ENCODE measurements at regions not wholly inside any gene's neighbourhood (a gene's known extent, or its start where the extent isn't known, plus 50 kb on each side); places are given as distances from the start of the nearest gene placed in this dataset.
"Not testable (repeated sequence)": the region's sequence is repeated elsewhere in the genome, so short reads cannot be mapped to it uniquely, and the experiment has no call there.

DNA sequence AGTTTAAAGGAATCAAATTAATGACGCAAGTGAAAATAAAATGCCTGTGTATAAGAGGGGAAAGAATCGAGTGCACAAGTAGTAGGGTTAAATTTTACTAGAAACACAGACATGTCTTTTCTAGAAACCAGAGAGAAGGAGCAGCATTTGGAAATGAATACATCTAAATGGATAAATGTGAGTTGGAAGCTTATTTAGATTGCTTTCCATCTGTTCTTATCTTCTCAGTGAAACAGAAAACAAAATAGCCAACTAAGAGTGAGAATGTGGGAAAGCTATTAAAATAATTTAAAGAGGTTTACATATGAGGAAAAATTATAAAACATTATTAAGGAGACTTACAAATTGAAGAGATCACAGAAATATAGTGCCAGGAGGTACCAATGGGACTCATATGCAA lies 1818.9 kb upstream of the FLRT2 start:
- no peak for DNase-seq (ENCODE audit: low read depth)

DNA sequence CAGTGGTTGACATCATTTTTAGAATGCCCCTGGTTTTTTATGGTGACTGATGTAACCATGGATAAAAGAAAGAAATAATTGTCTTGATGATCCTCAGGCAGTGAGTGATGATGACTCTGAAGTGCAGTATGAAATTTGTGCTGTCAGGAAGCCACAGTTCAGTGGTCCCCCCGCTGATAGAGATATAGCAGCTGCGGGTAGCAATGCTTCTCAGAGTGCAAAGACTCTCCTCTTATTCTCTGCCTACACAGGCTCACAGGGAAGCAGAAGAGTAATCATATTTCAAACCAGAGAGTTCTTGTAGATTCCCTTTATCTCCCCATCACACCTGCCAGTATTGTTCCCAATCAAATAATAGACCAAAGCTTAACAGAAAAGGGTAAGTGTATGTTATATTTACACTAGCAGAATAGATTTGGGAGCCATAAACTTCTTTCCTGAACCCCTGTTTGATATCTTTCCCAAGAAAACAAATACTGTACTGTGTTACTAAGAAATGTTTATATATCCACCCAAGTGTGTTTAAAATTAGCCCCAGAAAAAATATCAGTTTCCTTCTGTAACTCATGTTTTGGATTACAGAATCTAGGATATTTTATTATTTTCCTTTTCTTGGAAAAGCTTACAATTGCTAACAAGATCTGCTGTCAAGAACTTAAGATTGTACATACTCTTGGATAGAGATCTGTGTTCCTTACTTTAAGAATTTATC lies 1817.4 kb upstream of the FLRT2 start:
- DNase-seq (ENCODE audit: low read depth) = no peak

GRCh38 chr14:83713732-83714131 lies 1816.2 kb upstream of the FLRT2 start:
- DNase-seq (ENCODE audit: low read depth) = no peak

- DNase-seq (ENCODE audit: low read depth) = no peak
Measured at GRCh38 chr14:83714151-83714550, 1815.8 kb upstream of the FLRT2 start.

DNA sequence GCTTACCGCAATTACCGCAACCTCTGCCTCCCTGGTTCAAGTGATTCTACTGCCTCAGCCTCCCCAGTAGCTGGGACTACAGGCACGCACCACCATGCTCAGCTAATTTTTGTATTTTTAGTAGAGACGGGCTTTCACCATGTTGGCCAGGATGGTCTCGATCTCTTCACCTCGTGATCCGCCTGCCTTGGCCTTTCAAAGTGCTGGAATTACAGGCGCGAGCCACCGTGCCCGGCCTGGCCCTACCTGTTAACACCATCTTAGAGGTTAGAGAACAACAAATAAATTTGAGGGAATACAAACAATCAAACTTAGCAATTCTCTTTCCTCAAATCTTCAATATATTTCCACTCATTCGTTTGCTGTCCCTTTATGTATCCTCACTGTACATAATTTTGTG lies 1810.5 kb upstream of the FLRT2 start:
- DNase-seq (ENCODE audit: low read depth) = not testable (repeated sequence)

DNA sequence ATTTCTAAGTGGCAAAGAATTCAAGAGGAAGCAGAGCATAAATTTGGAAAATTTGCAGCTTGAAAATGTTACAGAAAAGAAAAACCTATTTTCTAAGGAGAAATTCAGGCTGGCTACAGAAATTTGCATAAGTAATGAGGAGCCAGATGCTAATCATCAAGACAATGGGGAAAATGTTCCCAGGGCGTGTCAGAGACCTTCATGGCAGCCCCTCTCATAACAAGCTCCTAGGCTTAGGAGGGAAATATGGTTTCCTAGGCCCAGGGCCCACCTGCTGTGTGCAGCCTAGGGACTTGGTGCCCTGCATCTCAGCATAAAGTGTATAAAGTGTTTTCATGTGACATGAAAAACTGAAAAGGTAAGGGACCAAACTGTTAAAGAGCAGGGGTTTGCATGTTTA lies 1796.3 kb upstream of the FLRT2 start:
- no peak for DNase-seq (ENCODE audit: low read depth)

DNA sequence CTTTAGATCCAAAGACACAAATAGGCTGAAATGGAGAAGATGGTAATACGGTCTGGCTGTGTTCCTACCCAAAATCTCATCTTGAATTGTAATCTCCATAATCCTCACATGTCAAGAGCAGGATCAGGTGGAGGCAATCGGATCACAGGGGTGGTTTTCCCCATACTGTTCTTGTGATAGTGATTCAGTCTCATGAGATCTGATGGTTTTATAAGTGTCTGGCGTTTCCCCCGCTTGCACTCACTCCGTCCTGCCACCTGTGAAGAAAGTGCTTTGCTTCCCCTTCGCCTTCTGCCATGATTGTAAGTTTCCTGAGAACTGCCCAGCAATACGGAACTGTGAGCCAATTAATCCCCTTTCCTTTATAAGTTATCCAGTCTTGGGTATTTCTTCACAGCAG lies 1795.5 kb upstream of the FLRT2 start:
- no peak for DNase-seq (ENCODE audit: low read depth)

DNA sequence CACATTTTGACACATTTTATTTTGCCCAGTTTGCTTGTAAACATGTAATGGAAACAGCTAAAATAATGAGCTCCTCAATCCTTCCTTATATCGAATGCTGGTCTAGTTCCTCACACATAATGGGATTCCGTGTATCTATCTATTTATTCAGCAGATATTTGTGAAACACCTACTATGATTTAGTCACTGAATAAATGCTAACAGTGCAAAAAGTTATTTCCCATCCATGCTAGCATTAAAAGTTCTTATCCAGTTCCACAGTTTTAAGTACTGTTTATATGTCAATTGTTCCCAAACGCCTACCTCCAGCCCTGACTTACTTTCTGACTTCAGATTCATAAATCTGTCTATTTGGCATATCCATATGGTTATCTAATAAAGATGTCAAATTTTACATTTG lies 1788.7 kb upstream of the FLRT2 start:
- no peak for DNase-seq (ENCODE audit: low read depth)

GRCh38 chr14:83744224-83744623 lies 1785.7 kb upstream of the FLRT2 start:
- no peak for DNase-seq (ENCODE audit: low read depth)

- no peak for DNase-seq (ENCODE audit: low read depth)
Measured at GRCh38 chr14:83744891-83745290, 1785.1 kb upstream of the FLRT2 start.

DNA sequence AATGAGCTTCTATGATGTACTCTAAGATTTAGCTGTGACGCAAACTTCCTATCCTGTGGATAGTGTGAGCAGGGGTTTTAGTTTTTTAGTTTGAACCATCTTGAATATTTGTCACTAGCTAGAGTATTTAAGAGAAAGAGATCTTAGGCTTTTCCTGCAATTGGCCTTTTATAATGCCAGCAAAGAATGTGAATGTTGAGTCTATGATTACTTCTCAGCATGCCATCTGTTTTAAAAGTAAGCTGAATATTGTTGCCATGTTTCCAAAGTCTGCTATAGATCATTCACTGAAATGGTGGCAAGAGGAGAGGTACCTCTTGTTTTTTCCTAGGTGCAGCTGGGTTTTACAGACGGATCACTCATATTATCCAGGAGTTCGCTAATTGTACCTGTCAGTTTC lies 1783.6 kb upstream of the FLRT2 start:
- no peak for DNase-seq (ENCODE audit: low read depth)

DNA sequence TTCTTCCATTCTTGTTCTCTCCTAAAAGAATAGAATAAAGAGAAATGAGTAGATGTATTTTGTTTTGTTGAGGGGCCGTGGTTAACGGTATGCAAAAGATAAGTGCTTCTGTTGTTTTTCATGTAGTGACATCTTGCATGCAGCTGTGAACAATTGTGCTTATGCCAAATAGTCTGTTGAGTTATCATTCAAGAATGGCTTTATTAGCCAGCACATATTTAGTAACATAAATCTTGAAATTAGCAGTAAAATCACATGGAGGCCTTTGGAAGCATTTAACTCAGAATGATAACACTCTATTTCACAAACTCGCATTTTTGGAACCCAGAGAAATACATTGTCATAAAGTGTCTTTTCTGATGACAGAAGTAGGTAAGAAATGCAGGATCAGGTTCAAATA lies 1772.0 kb upstream of the FLRT2 start:
- no peak for DNase-seq (ENCODE audit: low read depth)

- no peak for DNase-seq (ENCODE audit: low read depth)
Measured at GRCh38 chr14:83764656-83765599, 1765.0 kb upstream of the FLRT2 start.

- DNase-seq (ENCODE audit: low read depth) = no peak
Measured at GRCh38 chr14:83777516-83777915, 1752.4 kb upstream of the FLRT2 start.

DNA sequence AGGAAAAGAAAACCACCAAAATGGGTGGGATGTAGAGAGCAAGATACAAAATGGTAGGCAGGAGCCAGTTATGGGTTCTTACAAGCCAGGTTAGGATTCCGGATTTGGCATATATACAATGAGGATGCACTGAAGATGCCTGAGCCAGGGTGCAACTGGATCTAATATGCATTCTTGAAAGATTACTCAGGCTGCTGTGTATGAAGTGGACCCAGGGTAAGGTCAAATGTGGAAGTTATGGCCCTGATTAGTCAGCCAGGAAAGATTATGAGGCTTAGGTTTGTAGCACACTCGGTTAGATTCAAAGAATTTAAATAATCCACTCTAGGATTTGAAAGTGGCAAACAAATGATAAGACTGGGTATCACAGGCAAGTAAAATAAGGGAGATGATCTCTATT lies 1750.7 kb upstream of the FLRT2 start:
- DNase-seq (ENCODE audit: low read depth) = no peak

GRCh38 chr14:83780321-83780720 lies 1749.6 kb upstream of the FLRT2 start:
- no peak for DNase-seq (ENCODE audit: low read depth)

DNA sequence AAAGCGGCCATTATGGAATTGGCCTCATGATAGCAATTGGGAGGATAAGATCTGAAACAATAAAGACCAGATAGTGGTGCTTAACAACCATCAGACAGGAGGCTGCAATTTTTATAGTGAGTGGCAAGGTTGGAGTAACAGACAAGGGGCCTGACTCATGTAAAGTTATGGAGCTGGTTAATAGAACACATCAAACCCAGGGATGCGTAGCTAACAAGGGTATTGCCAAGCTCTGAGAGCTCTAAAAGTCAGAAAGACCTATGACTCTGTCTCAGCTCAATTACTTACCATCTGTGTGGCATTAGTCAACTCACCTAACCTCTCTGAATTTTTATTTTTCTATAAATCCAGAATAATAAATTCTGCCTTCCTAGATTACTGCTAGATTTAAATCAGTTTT lies 1731.5 kb upstream of the FLRT2 start:
- DNase-seq (ENCODE audit: low read depth) = no peak

GRCh38 chr14:83799233-83799632 lies 1730.7 kb upstream of the FLRT2 start:
- no peak for DNase-seq (ENCODE audit: low read depth)

GRCh38 chr14:83814896-83815295 lies 1715.0 kb upstream of the FLRT2 start:
- no peak for DNase-seq (ENCODE audit: low read depth)

DNA sequence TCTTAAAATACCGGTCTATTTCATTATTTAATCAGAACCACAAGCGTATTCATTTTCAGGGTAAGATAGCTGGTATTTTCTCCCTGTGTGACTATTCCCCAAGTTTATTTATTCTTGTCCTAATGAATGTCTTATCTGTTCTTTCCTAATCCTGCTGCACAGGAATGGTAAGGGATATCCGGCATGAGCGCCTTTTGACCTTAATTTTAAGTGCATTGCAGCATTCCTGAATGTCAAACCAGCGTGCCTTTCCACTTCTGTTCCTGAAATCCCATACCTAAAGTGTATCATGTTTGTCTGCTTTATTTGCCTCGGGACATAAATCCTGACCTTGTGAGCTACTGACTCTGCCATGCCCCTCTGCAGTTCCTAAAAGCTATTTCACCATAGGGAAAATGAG lies 1713.2 kb upstream of the FLRT2 start:
- DNase-seq (ENCODE audit: low read depth) = no peak

- no peak for DNase-seq (ENCODE audit: low read depth)
Measured at GRCh38 chr14:83825843-83826242, 1704.1 kb upstream of the FLRT2 start.

GRCh38 chr14:83826838-83827237 lies 1703.1 kb upstream of the FLRT2 start:
- DNase-seq (ENCODE audit: low read depth) = no peak

DNA sequence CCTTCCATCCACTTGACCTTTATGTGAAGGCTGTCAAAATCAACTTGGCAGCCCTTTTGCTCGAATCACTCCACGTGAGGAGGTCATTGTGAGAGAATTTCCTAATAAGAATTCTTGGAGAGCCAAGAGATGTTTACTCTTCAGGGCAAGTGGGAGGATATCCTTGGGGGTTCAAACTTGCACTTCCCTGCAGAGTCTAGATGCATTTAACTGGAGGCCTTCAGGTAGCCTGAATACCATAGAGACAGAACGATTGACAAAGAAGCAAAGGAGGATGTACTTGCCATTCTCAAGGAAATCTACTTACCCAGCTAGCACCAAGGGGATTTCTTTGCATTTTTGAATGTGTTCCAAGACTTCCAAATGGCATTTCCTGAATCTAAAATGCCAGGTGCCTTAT lies 1702.6 kb upstream of the FLRT2 start:
- no peak for DNase-seq (ENCODE audit: low read depth)

- DNase-seq (ENCODE audit: low read depth) = no peak
Measured at GRCh38 chr14:83828406-83828805, 1701.5 kb upstream of the FLRT2 start.
